Parathyroid adenoma (tissue), 2 donors: ENCODE measurements at regions not wholly inside any gene's neighbourhood (a gene's known extent, or its start where the extent isn't known, plus 50 kb on each side); places are given as distances from the start of the nearest gene placed in this dataset.

ENCODE experiments used
- H2AFZ ChIP-seq: fragments of 300-600 bp; sonication (generic); one replicate; pipeline ENCODE4 v1.7.0; 2017; ENCODE audit warnings: antibody characterized with exemption, mild to moderate bottlenecking
- H3K27ac ChIP-seq: fragments of 300-600 bp; sonication (generic); one replicate; pipeline ENCODE4 v1.7.0; 2017
- H3K27me3 ChIP-seq: fragments of 300-600 bp; sonication (generic); one replicate; pipeline ENCODE4 v1.7.0; 2017; ENCODE audit warnings: low read length; ENCODE audit not compliant: control insufficient read depth, insufficient read depth
- H3K36me3 ChIP-seq: fragments of 300-600 bp; sonication (generic); one replicate; pipeline ENCODE4 v1.7.0; 2017; ENCODE audit warnings: low read length; ENCODE audit not compliant: control insufficient read depth, insufficient read depth
- H3K4me1 ChIP-seq: fragments of 300-600 bp; sonication (generic); one replicate; pipeline ENCODE4 v1.7.0; 2017; ENCODE audit warnings: control low read depth
- H3K4me2 ChIP-seq: fragments of 300-600 bp; sonication (generic); one replicate; pipeline ENCODE4 v1.7.0; 2017; ENCODE audit warnings: low read length
- H3K4me3 ChIP-seq: fragments of 300-600 bp; sonication (generic); one replicate; pipeline ENCODE4 v1.7.0; 2017; ENCODE audit warnings: low read depth, low read length
- H3K79me2 ChIP-seq: fragments of 300-600 bp; sonication (generic); one replicate; pipeline ENCODE4 v1.7.0; 2017; ENCODE audit warnings: control low read depth
- H3K9ac ChIP-seq: fragments of 300-600 bp; sonication (generic); one replicate; pipeline ENCODE4 v1.7.0; 2017; ENCODE audit warnings: mild to moderate bottlenecking
- H3K9me3 ChIP-seq: fragments of 300-600 bp; sonication (generic); one replicate; pipeline ENCODE4 v1.7.0; 2017; ENCODE audit warnings: low read length; ENCODE audit not compliant: control insufficient read depth
- CTCF ChIP-seq: fragments of 300-600 bp; sonication (generic); IDR thresholded peaks from one replicate; pipeline ENCODE4 v1.7.0; 2017; ENCODE audit warnings: antibody characterized with exemption, mild to moderate bottlenecking
- donor health status: primary hyperparathyroidism.

- H3K27ac ChIP-seq = no peak overlapping the region
- no peaks in the 10 kb centered on the region for H3K4me1 ChIP-seq
- no peaks in the 10 kb centered on the region for H3K27me3 ChIP-seq
- no peak overlapping the region for H3K9ac ChIP-seq
- no peaks in the 10 kb centered on the region for H3K36me3 ChIP-seq
- no peak for TF ChIP-seq CTCF
- no peak overlapping the region for H2AFZ ChIP-seq
- no peak overlapping the region for H3K4me3 ChIP-seq
- H3K79me2 ChIP-seq = no peaks in the 10 kb centered on the region
- no peaks in the 10 kb centered on the region for H3K9me3 ChIP-seq
- H3K4me2 ChIP-seq = no peak overlapping the region
Measured at GRCh38 chr5:167577616-167578015, 713.8 kb upstream of the WWC1 start.

- H3K4me2 ChIP-seq = no peak overlapping the region
- H3K4me3 ChIP-seq = no peak overlapping the region
- no peaks in the 10 kb centered on the region for H3K27me3 ChIP-seq
- TF ChIP-seq CTCF = no peak
- H2AFZ ChIP-seq = no peak overlapping the region
- no peaks in the 10 kb centered on the region for H3K79me2 ChIP-seq
- no peak overlapping the region for H3K9ac ChIP-seq
- no peaks in the 10 kb centered on the region for H3K9me3 ChIP-seq
- H3K36me3 ChIP-seq = no peaks in the 10 kb centered on the region
- no peaks in the 10 kb centered on the region for H3K4me1 ChIP-seq
- no peak overlapping the region for H3K27ac ChIP-seq
Measured at GRCh38 chr5:167578977-167579692, 712.3 kb upstream of the WWC1 start.

GRCh38 chr5:167579693-167580055, 711.8 kb upstream of the WWC1 start:
- Histone ChIP-seq H3K9ac (no peak overlapping the region), H3K4me2 (no peak overlapping the region), H3K9me3 (no peaks in the 10 kb centered on the region), H2AFZ (no peak overlapping the region), H3K27ac (no peak overlapping the region), H3K79me2 (no peaks in the 10 kb centered on the region), H3K36me3 (no peaks in the 10 kb centered on the region), H3K4me1 (no peaks in the 10 kb centered on the region), H3K4me3 (no peak overlapping the region), H3K27me3 (no peaks in the 10 kb centered on the region)
- TF ChIP-seq CTCF = no peak

GRCh38 chr5:167580608-167581007, 710.8 kb upstream of the WWC1 start:
- no peak overlapping the region for H3K4me3 ChIP-seq
- no peaks in the 10 kb centered on the region for H3K27me3 ChIP-seq
- H3K9me3 ChIP-seq = no peaks in the 10 kb centered on the region
- no peaks in the 10 kb centered on the region for H3K79me2 ChIP-seq
- no peak overlapping the region for H3K27ac ChIP-seq
- H3K9ac ChIP-seq = no peak overlapping the region
- H3K4me2 ChIP-seq = no peak overlapping the region
- no peak for TF ChIP-seq CTCF
- H3K36me3 ChIP-seq = no peaks in the 10 kb centered on the region
- no peak overlapping the region for H2AFZ ChIP-seq
- no peaks in the 10 kb centered on the region for H3K4me1 ChIP-seq

GRCh38 chr5:167582283-167582682, 709.2 kb upstream of the WWC1 start:
- no peak for TF ChIP-seq CTCF
- Histone ChIP-seq H3K4me3 (no peak overlapping the region), H3K9me3 (no peaks in the 10 kb centered on the region), H3K27ac (no peak overlapping the region), H2AFZ (no peak overlapping the region), H3K27me3 (no peaks in the 10 kb centered on the region), H3K4me1 (no peaks in the 10 kb centered on the region), H3K36me3 (no peaks in the 10 kb centered on the region), H3K9ac (no peak overlapping the region), H3K4me2 (no peak overlapping the region), H3K79me2 (no peaks in the 10 kb centered on the region)
